Upper lobe of left lung (tissue), 6 donors: ENCODE measurements at regions not wholly inside any gene's neighbourhood (a gene's known extent, or its start where the extent isn't known, plus 50 kb on each side); places are given as distances from the start of the nearest gene placed in this dataset.

Experiments
- ATAC-seq, 2 donors: fragments of 200-7000 bp; cut with Tn5 transposase; one replicate each; pipeline ENCODE4 v1.9.1; 2022; ENCODE audit warnings: mild to moderate bottlenecking in 2 of 2, moderate library complexity in 2 of 2; ENCODE audit not compliant: low FRiP score in 2 of 2
- DNase-seq, 2 donors: peaks; one replicate each; pipeline ENCODE4 v3.0.0-alpha.2; 2019 to 2020
- H3K27ac ChIP-seq, 4 donors: fragments of 200-600 bp; sonication (generic); one replicate each; pipeline ENCODE4 v1.5.1; 2016 to 2019
- H3K27me3 ChIP-seq, 4 donors: fragments of 200-600 bp; sonication (generic); one replicate each; pipeline ENCODE4 v1.5.1; 2017 to 2019
- H3K36me3 ChIP-seq, 4 donors: fragments of 200-600 bp; sonication (generic); one replicate each; pipeline ENCODE4 v1.5.1; 2016 to 2019
- H3K4me1 ChIP-seq, 4 donors: fragments of 200-600 bp; sonication (generic); one replicate each; pipeline ENCODE4 v1.5.1; 2018 to 2019
- H3K4me3 ChIP-seq, 4 donors: fragments of 200-600 bp; sonication (generic); one replicate each; pipeline ENCODE4 v1.5.1; 2017 to 2019; ENCODE audit warnings: mild to moderate bottlenecking in 2 of 4, moderate library complexity in 1 of 4
- H3K9me3 ChIP-seq, 4 donors: fragments of 200-600 bp; sonication (generic); one replicate each; pipeline ENCODE4 v1.5.1; 2018 to 2019
- CTCF ChIP-seq, 6 experiments: fragments of 450-650 bp in 4 of 6; fragments of 200-600 bp in 2 of 6; sonication (generic) in 2 of 6; IDR thresholded peaks; one replicate each; pipeline ENCODE4 v1.5.1; 2016 to 2019; ENCODE audit warnings: antibody characterized with exemption in 6 of 6
- EP300 ChIP-seq, 4 donors: sonication (generic); formaldehyde crosslinking; IDR thresholded peaks; one replicate each; pipeline ENCODE4 v1.5.1; 2017; ENCODE audit warnings: antibody characterized with exemption in 4 of 4, control low read depth in 2 of 4
- POLR2A ChIP-seq, 4 donors: fragments of 450-650 bp; IDR thresholded peaks; one replicate each; pipeline ENCODE4 v1.5.1; 2016 to 2017; ENCODE audit warnings: antibody characterized with exemption in 4 of 4, mild to moderate bottlenecking in 2 of 4
- POLR2AphosphoS5 ChIP-seq, 2 donors: sonication (generic); formaldehyde crosslinking; IDR thresholded peaks; one replicate each; pipeline ENCODE4 v1.5.1; 2017; ENCODE audit warnings: antibody characterized with exemption in 2 of 2
- WGBS, 2 donors: methylation state at CpG; one replicate each; pipeline ENCODE4 v1.1.5; 2017 to 2018; 5-methylcytosine and 5-hydroxymethylcytosine counted together
- small RNA-seq, 4 donors: library from RNA; depleted of rRNA; stranded (forward); fragments of <200 nt; gene quantifications; one replicate each; pipeline ENCODE3, GENCODE V24; 2016
- donor health status: DM: no; HTN: no; CAD: no; lungs with moderate emphysema.
- donor health status: DM: no; HTN: yes; CAD: no; lungs with severe emphysema.

GRCh38 chr10:84087202-84087601, 52.1 kb upstream of the GHITM start:
- no peak for DNase-seq
- Histone ChIP-seq H3K4me1 (no peaks in the 10 kb centered on the region), H3K36me3 (no peaks in the 10 kb centered on the region), H3K4me3 (no peak overlapping the region), H3K9me3 (no peaks in the 10 kb centered on the region), H3K27ac (no peak overlapping the region), H3K27me3 (no peaks in the 10 kb centered on the region)
- 70 to 89% methylated on average over 1 of the region's 1 CpG for WGBS, 2 donors
- ATAC-seq: no peak
- TF ChIP-seq POLR2A (IDR thresholded peaks at IDR 0.05) (no peak), POLR2AphosphoS5 (IDR thresholded peaks at IDR 0.05) (no peak), EP300 (IDR thresholded peaks at IDR 0.05) (no peak), CTCF (IDR thresholded peaks at IDR 0.05) (no peak)

GRCh38 chr10:84088626-84089025, 50.7 kb upstream of the GHITM start:
- Histone ChIP-seq H3K36me3 (no peaks in the 10 kb centered on the region), H3K4me1 (no peaks in the 10 kb centered on the region), H3K27me3 (no peaks in the 10 kb centered on the region), H3K27ac (no peak overlapping the region), H3K9me3 (no peaks in the 10 kb centered on the region), H3K4me3 (no peak overlapping the region)
- ATAC-seq (peak in 1 of 2 donors; percentile 55), DNase-seq (no peak)
- TF ChIP-seq POLR2A (IDR thresholded peaks at IDR 0.05) (no peak), POLR2AphosphoS5 (IDR thresholded peaks at IDR 0.05) (no peak), CTCF (IDR thresholded peaks at IDR 0.05) (no peak), EP300 (IDR thresholded peaks at IDR 0.05) (no peak)
- WGBS, 2 donors: 23 to 28% methylated on average over 2 of the region's 2 CpGs

GRCh38 chr10:84089162-84089561, 50.1 kb upstream of the GHITM start:
- Histone ChIP-seq H3K27me3 (no peaks in the 10 kb centered on the region), H3K9me3 (no peaks in the 10 kb centered on the region), H3K4me3 (no peak overlapping the region), H3K4me1 (no peaks in the 10 kb centered on the region), H3K36me3 (no peaks in the 10 kb centered on the region), H3K27ac (no peak overlapping the region)
- WGBS, 2 donors: 53 to 55% methylated on average over 2 of the region's 2 CpGs
- no peak for ATAC-seq
- DNase-seq: no peak
- TF ChIP-seq EP300 (IDR thresholded peaks at IDR 0.05) (no peak), CTCF (IDR thresholded peaks at IDR 0.05) (no peak), POLR2AphosphoS5 (IDR thresholded peaks at IDR 0.05) (no peak), POLR2A (IDR thresholded peaks at IDR 0.05) (no peak)

Small RNA genes in the stretch of these regions (small RNA-seq; reads per million reads assigned to genes)
- gene RNU1-65P (0 reads per million in 4 donors), gene RNU6-129P (0 reads per million in 4 donors), gene RNU6-478P (0 reads per million in 4 donors)
